HG03520 (cell line): ENCODE measurements at regions not wholly inside any gene's neighbourhood (a gene's known extent, or its start where the extent isn't known, plus 50 kb on each side); places are given as distances from the start of the nearest gene placed in this dataset.
"Not testable (repeated sequence)": the region's sequence is repeated elsewhere in the genome, so short reads cannot be mapped to it uniquely, and the experiment has no call there.

Experiments used
- ATAC-seq: cut with Tn5 transposase; IDR thresholded peaks from one replicate; pipeline ENCODE4 v1.9.1; 2021; ENCODE audit warnings: mild to moderate bottlenecking, moderate library complexity; ENCODE audit not compliant: unreplicated experiment

DNA sequence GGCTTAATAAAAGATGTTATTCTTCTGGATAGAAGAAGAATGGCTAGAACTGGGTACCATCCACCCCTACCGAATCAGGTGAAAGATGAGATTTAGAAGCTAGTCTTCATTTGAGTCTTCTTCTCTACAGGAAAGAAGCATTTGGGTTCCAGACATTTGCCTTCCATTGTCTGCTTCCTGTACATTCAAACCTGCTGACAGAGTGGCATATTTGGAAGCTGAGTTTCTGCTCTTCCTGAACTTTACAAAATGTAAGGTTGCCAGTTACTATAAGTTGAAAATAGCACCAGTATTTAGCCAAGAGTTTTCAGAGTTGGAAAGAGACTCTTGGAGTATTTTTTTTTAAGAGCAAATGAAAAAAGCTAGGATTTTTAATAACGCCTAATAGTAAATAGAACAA lies 525.4 kb upstream of the TLE4 start:
- no peak for ATAC-seq

DNA sequence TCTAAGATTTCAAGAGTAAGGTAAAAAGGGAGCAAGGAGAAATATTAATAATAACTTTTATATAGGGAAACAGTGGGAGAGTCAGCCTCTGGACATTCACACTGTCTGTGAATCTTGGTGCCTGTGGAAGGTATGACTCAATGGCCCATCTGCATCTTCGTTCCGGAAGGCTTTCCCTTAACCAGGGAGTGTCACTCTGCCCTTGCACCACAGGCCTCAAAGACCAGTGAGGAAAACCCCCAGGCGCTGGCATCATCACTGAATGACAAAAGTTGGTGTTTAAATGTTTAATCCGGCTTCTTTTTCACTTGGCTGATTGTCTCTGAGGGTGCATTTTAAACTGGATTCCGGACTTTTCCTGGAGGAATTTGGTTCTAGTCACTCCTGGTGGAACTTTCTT lies 522.4 kb upstream of the TLE4 start:
- no peak for ATAC-seq

DNA sequence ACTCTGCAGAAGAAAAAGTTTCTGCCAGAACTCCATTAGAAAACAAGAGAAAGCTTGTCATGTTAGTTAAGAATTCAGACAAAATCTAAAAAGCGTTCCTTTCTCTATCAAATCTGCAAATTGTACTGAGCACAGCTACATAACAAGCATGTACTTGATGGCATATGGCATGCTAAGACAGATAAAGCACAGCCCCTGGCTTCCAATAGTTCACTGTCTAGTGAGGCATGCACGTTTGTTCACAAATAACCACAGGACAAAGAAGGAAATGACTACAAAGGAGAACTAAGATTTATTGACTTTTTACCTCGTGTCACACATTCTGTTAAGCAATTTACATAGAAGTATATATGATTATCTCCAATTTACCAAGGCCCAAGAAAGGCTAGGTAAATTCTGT lies 518.2 kb upstream of the TLE4 start:
- ATAC-seq: no peak

DNA sequence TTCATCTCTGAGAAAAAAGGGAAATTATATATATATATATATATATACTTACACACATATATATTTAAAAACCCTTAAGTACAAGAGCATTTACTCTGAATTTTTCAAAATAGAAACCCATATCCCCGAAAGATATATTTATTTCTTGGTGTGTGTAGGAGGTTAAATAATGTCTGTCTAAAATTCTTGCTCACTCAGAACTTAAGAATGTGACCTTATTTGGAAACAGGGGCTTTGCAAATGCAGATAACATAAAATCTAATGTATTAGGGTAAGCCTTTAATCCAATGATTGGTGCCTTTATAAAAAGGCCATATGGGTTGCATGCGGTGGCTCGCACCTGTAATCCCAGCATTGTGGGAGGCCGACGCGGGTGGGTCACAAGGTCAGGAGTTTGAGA lies 517.3 kb upstream of the TLE4 start:
- ATAC-seq: no peak

DNA sequence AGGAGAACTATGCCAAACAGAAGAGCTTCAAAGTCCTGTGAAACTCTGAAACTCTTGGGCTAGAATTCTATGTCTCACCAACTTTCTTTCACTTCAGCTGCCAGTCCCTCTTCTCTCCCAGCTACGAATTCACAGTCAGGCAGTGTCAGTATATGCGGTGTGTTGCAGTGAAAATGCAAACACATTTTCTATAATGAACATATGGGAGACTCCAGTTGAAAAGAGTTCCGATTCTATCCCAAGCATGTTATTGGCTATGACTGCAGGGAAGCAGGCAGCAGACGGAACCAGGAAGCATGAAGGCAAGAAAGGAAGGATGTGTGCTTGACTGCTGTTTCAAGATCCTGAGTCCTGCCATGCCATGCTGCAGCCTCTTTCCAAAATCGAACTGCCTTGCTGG lies 515.7 kb upstream of the TLE4 start:
- ATAC-seq: no peak

DNA sequence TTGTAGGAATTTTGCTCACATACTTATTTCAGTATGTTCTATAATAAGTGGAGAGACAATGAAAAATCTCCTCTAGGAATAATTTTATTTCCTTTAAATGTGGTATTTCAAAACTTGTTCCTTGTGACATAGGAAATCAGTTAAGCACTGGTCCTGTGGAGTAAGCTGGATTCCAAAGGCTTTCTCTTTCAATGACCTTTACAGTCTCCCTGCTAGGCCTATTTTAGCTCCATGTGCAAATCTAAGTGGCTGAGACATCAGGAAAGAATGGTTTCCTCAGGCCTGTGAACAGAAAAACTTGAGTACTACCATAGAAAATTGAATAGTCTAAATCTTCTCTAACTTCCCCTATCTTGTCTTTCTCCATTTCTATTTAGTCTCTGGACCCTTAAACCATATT lies 514.2 kb upstream of the TLE4 start:
- ATAC-seq: no peak

DNA sequence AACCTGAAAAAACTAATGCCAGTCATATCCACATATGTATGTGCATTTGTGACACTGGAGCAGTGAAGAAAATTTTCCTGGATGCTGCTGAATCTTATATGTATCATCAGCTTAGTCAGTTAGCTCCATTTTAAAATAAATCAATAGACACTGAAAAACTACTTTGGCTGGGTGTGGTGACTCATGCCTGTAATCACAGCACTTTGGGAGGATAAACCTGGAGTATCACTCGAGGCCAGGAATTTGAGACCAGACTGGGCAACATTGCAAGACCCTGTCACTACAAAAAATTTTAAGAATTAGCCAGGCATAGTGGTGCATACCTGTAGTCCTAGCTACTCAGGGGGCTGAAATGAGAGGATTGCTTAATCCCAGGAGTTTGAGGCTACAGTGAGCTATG lies 511.0 kb upstream of the TLE4 start:
- no peak for ATAC-seq

DNA sequence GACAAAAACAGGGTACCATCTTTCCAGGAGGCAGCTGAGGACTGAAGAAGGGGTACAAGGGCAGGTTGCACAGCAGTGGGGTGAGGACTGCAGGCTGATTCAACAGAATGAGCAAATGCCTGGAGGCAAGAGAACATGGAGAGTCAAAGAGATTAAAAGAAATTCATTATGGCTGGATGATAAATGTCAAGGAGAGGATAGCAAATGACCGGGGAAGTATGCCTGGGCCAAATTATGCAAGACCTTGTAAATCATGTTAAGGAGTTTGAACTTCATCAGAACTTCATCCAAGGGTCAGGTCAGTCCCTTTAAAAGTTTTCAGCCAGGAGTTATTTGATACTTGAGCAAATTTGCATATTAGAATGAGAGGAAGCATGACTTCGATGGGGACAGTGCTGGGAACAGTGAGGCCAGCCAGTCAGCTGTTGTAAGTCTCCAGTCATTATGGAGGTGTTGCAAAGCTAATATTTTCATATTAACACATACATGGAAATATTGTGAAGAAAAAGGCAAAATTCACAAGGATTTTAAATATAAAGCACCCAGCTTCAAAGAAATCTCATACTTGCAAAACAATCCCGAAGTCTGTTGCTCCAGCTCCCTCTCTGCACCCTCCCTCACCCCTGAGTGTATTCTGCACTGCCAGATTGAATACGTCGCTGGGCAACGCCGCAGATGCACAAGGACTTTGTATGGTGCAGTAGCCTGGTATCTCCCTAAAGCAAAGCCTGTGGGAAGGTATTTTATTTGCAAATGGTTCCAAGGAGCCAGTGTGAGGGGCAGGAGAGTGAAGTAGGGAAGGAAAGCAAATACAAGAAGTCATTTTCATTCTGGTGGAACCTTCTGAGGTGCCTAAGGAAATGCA lies 509.8 kb upstream of the TLE4 start:
- ATAC-seq: no peak

DNA sequence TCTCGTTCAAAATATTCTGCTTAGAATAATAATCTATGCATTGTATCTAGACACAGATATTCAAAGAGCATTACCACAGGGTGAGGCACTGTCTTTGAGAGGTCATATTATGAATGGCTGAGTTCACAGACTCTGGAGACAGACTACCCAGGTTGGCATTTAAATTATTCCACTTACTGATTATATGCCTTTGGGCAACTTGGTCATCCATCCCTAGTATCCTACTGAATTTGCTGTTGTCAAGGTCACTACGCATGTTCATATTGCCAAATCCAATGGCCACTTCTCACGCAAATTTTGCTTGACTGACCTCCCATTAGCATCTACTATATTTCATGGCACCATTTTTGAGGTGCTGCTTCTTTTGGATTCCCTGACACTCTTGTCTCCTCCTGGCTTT lies 498.6 kb upstream of the TLE4 start:
- no peak for ATAC-seq

DNA sequence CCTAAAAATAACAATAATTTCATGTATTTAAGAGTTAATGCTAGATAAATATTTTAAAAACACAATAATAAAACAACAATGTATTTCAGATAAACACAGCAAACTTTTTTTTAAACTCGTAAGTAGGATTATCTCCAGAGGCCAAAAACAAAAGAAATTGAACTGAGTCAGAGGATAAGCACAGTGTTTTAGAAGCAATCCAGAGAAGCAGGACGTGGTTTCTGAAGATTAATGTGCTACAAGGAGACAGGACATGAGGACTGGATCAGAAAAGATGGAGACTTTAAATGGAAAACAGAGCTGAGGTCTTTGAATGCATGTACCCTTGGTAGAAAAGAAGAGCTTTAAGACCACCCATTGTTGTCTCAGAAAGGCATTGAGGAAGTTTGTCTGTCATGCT lies 491.2 kb upstream of the TLE4 start:
- ATAC-seq: no peak

DNA sequence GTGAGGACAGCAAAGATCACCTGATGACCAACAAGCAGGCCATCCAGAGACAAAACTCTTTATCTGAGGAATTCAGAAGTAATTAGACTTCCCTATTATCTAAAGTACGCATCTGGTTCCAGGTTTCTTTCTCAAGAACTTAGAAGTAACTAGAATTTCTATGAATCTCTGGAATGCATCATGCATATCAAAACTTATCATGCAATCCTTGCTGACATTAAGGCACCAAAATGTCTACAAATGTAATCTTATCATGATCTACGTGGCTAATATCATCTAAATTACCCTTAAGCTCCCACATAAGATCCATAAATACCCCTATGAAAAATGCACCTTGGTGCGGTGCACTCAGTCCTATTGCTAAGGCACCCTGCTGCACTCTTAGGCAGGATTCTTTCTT lies 488.1 kb upstream of the TLE4 start:
- ATAC-seq: no peak

DNA sequence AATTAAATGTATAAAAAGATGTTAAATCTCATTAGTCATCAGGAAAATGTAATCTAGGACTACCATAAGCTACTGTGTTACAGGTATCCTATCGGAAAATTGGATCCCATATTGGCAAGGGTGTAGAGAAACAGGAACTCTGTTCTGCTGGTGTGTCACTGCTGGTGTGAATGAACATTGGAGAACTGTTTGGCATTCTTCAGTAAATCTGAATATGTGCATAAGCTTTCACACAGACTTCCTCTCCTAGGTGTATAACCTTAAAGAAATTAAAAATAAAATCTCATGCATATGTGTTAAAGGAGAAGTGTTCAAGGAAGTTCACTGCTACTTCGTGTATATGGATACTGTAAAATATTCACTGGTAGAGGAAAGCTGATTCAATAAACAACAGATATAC lies 484.6 kb upstream of the TLE4 start:
- no peak for ATAC-seq

DNA sequence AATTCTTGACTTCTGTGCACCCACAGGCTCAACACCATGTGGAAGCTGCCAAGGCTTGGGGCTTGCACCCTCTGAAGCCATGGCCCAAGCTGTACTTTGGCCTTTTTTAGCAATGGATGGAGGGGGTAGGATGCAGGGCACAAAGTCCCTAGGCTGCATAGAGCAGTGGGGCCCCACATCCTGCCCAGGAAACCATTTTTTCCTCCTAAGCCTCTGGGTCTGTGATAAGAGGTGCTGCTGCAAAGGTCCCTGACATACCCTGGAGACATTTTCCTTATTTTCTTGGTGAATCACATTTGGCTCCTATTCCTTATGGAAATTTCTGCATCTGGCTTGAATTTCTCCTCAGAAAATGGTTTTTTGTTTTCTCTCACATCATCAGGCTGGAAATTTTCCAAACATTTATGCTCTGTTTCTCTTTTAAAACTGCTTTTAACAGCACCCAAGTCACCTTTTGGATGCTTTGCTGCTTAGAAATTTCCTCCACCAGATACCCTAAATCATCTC lies 482.7 kb upstream of the TLE4 start:
- ATAC-seq: no peak

DNA sequence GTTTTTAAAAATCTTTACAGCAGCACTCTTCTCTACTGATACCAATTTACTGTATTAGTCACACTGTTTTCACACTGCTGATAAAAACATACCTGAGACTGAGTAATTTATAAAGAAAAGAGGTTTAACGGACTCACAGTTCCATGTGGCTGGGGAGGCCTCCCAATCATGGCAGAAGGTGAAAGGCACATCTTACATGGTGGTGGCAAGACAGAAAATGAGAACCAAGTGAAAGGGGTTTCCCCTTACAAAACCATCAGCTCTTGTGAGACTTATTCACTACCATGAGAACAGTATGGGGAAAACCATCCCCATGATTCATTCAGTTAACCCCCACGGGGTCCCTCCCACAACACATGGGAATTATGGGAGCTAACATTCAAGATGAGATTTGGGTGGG lies 481.9 kb upstream of the TLE4 start:
- ATAC-seq: not testable (repeated sequence)

DNA sequence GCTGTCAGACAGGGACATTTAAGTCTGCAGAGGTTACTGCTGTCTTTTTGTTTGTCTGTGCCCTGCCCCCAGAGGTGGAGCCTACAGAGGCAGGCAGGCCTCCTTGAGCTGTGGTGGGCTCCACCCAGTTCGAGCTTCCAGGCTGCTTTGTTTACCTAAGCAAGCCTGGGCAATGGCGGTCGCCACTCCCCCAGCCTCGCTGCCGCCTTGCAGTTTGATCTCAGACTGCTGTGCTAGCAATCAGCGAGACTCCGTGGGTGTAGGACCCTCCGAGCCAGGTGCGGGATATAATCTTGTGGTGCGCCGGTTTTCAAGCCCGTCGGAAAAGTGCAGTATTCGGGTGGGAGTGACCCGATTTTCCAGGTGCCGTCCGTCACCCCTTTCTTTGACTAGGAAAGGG lies 468.5 kb upstream of the TLE4 start:
- ATAC-seq: not testable (repeated sequence)

DNA sequence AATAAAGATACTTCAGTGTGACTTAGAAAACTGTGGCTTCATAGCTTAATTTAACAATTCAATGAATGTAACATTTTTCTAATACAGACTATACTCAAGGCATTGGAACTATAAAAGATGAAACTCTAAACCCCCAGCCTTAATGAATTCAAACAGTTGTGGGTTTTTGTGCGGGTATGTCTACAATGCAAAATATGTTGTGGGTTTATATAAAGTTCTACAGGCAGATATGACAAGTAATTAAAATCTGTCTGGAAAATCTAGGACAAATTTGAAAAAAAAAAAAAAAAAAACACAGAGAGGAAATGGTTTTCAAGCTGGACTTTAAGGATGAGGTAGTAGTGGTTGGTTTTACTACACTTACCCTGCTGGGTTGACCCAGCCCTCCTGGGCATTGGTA lies 467.5 kb upstream of the TLE4 start:
- ATAC-seq: no peak

DNA sequence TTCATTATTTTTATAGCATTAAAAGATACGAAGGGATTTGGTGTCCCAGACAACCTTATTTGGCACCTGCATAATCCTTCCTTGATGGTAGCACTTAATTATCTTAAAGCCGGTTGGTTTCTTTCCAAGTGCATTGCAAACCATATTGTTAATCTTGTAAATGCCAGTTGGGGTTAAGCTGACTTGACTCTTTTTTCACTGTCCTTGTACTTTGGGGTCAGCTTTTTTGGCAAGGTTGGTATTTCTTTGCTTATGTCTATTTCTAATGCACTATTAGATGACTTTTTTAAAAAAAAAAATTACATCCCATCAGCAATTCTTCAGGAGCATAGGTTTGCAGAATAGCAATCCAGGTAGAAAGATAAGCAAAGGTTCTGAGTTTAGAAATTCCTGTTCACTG lies 466.8 kb upstream of the TLE4 start:
- ATAC-seq: no peak

DNA sequence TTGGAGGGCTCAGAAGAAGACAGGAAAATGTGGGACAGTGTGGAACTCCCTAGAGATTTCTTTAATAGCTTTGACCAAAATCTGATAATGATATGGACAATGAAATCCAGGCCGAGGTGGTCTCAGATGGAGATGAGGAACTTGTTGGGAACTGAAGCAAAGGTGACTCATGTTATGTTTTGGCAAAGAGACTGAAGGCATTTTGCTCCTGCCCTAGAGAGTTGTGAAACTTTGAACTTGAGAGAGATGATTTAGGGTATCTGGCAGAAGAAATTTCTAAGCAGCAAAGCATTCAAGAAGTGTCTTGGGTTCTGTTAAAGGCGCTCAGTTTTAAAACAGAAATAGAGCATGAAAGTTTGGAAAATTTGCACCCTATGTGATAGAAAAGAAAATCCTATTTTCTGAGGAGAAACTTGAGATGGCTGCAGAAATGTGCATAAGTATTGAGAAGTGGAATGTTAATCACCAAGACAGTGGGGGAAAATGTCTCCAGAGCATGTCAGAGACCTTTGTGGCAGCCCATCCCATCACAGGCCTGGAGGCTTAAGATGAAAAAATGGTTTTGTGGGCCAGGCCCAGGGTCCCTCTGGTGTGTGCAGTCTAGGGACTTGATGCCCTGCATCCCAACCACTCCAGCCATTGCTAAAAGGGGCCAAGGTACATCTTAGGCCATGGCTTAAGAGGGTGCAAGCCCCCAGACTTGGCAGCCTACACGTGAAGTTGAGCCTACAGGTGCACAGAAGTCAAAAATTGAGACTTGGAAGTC lies 463.7 kb upstream of the TLE4 start:
- no peak for ATAC-seq

DNA sequence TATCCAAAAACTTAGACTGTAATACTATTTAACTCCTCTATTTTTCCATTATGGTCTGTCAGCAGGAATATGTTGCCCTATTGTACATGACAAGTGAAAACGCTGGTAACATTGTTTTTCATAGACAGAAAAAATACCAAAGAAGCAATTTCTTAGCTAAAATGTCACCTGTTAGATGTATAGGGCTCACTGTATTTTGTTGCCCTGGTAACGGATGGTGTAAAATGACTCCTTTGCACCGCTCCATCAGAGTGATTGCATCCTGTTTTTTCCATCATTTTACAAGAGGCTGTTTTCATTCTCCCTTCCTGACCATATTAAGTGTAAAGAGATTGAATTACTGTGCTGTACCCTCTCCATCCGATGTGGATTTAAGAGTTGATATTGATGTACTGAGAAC lies 460.1 kb upstream of the TLE4 start:
- ATAC-seq: no peak

DNA sequence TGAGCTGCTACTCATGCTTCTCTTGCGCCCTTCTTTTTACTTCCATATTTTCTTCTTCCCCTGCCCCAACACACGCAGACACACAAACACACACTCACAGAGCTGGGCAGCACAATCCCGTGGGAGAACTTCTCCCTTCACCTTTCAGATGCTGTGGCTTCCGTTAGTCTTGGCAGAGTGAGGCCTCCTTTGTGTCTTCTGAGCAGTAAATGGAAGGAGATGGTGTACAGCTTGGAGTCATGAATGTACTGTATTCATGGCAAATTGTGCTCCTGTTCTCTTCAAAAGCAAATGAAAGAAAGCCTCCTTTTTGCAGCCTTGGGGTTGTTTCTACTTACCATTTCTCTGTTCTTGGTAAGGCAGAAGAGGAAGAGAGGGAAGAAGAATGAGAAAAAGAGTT lies 456.6 kb upstream of the TLE4 start:
- no peak for ATAC-seq

DNA sequence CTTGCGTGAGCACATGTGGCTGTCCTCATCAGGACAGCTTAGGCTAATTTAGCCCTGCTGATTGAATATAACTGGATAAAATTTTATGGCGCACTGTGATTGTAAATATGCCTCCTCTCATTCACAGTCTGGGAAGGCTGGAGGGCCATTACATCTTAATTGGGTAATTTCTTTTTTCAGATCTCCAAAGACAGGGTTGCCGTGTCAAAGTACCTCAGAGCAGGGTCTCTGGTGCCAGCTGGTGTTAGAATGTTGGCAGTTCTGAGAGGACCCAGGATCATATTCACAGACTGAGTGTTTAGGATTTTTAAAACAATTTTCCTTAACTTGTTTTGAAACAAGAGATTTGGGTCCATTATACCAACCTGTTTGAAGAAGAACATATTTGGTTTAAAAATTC lies 455.7 kb upstream of the TLE4 start:
- no peak for ATAC-seq

DNA sequence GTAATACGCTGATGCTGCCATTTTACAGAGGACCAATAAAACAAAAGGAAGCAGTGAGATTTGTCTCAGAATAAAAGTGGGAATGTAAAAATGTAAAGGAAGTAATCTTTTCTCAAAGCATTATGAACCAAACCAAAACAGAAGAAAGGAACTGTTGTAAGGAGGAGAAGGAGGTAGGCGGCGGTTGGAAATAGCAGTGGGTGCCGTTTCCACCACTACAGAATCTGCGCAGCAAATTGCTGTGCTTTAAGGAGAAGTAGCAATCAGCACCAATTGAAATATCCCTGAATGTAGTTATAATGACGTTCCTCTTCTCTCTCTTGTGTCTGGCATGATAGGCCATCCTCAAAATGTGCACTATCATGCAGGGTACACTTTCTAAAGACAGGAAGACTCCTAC lies 455.1 kb upstream of the TLE4 start:
- no peak for ATAC-seq
